Smooth muscle cell of the brain vasculature (primary cell): ENCODE measurements at regions not wholly inside any gene's neighbourhood (a gene's known extent, or its start where the extent isn't known, plus 50 kb on each side); places are given as distances from the start of the nearest gene placed in this dataset.

Source experiments
- DNase-seq: peaks from one replicate; pipeline ENCODE4 v3.0.0-alpha.2; 2012; ENCODE audit warnings: low read depth, low spot score

DNA sequence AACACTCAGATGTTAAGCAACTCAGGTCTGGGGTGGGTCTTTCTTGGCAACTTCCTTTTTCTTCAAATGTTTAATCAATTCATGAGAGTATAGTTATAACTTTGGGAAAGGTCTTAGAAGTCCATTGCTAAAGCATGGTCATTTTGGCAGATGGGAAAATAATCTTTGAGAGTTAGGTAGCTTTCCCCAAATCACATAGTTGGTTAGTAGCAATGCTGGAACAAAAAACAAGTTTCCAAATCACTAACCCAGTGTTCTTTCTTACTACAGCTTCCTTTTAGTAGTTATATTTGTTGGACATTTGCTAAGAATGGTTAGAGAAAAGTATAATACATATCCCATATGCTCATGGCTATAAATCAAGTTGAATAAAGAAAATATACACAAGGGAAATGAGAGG, 185.2 kb upstream of the SLC14A2 start:
- DNase-seq = no peak

- DNase-seq = no peak
These were observed 179.5 kb upstream of the SLC14A2 start for GRCh38 chr18:45435810-45436209.

- DNase-seq = no peak
These were observed 177.9 kb upstream of the SLC14A2 start for GRCh38 chr18:45437366-45437765.

GRCh38 chr18:45439851-45440645, 175.2 kb upstream of the SLC14A2 start:
- DNase-seq = no peak

DNA sequence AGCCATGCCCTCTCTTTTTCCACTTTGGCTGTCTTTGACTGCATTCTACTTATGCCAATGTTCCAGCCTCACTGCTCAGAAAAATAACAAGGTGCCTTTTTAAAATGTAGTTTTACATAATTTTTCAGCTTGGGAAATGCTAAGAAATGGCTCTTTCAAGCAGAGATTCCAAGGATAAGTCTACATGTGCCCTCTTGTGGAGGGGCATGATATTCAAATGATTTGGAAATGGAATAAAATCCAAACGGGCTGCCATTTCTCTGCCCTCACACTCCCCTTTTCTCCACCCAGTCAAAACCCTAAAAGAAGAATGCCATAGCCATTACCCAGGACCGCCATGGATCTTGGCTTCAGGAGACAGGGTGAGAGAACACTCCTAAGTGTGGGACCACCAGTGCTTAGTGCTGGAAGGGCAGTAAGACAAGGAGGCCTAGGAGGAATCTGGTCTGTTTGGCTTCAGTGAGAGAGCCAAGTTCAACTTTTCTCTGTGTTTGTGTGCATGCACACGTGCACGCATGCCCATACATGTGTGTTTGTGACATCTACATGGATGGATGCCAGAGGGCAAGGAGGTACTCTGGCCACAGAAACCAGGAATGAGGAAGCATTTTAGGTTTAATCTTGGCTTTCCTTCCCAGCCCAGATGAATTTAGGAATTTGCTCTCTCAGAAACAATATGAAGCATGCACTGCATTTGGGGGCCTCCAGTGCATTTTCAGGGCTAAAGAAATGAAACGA, 174.0 kb upstream of the SLC14A2 start:
- no peak for DNase-seq

DNA sequence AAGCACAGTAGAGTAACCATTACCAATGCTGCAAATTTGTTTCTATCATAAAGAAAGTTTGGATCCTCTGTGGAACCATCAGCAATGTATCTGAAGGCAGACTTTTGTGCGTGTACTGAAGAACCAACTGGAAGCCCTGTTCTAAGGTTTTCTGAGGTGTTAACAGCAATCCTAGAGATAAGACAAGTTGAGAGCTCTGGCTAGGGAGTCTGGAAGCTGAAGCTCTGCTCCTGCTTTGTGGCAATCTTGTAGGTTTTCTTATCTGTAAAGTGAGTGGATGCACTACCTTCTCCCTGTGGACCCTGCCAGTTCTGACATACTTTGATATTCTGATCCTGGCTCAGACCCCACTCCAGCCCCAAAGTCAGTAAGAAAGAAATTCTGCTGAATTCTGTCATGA, 171.2 kb upstream of the SLC14A2 start:
- no peak for DNase-seq

GRCh38 chr18:45447355-45448265, 167.7 kb upstream of the SLC14A2 start:
- DNase-seq = no peak

DNA sequence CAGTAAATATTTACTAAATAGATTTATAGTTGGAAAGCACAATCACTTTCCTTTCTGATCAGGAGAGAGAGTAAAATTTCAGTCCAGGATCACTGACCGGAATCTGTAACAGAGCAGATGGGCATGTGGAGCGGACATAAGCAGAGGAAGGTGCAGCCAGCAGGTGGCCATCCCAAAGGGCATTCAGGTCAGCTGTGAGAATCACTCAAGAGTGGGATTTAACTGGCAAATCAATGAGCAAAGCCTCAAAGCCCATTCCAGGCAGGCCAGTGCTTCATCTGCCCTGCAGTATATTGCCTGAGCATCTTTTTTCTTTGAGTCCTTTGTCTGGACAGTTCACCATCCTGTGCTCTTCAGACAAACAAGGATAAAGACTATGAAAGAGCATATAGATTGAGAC, 166.4 kb upstream of the SLC14A2 start:
- no peak for DNase-seq

- DNase-seq = no peak
These were observed 165.7 kb upstream of the SLC14A2 start for GRCh38 chr18:45449418-45450227.

GRCh38 chr18:45456090-45457021, 158.9 kb upstream of the SLC14A2 start:
- DNase-seq = no peak

- DNase-seq = no peak
These were observed 157.2 kb upstream of the SLC14A2 start for GRCh38 chr18:45458033-45458432.

GRCh38 chr18:45462179-45462578, 153.1 kb upstream of the SLC14A2 start:
- DNase-seq = no peak

GRCh38 chr18:45463451-45463850, 151.8 kb upstream of the SLC14A2 start:
- no peak for DNase-seq

GRCh38 chr18:45464619-45465018, 150.7 kb upstream of the SLC14A2 start:
- no peak for DNase-seq

DNA sequence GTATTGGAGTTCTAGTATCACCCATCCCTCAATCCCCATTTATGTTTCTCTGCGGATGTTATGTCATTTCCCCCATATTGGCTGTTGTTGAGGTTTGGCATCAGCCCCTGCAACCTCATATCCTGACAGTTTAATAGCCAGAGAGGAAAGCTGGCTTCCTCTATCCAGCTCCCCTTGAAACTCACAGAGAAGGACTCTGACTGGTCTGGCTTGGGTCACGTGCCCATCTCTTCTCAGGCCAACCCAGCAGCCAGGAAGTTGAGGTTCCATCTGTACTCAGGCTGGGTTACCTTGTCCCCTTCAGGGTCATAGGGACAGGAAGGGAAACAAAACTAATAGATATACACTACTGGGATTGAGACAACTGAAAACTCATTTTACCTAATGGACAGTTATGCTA, 148.0 kb upstream of the SLC14A2 start:
- no peak for DNase-seq

DNA sequence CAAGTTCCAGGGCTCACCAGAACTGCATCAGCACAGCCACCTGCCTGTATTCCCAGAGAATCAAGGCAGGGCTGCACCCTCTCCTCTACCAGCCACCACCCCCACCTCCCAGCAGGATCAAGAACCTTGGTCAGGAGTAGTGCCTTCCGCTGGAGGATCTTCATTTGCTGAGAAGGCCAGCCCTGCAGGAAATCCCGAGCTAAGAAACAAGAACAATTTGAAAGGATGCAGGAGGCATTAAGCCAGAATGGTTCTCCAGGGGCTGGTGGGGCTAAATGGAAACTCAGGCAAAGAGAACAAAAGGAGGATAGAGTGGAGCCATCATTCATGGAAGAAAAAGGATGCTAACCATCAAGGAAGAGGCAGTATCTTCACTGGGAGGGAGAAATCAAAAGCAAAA, 147.3 kb upstream of the SLC14A2 start:
- no peak for DNase-seq

DNA sequence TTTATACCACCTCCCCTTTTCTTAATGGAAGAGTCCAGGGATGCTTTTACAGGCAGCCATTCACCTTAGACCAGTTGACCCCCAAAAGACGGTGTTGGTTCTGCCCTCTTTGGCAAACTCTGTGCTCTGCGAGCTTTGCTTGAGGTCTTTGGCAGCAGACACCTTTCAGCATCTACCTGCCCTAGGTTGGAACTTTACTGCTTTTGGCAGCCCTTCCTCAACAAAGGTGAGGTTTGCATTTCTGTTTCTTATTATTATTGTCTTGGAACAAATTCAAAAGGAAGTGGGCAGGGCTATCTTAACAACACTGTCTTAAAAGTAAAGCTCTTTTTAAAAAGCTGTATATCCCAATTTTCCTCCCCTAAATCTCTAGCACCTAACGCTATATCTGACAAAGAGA, 136.4 kb upstream of the SLC14A2 start:
- DNase-seq = no peak

GRCh38 chr18:45480219-45481015, 134.9 kb upstream of the SLC14A2 start:
- DNase-seq = no peak

DNA sequence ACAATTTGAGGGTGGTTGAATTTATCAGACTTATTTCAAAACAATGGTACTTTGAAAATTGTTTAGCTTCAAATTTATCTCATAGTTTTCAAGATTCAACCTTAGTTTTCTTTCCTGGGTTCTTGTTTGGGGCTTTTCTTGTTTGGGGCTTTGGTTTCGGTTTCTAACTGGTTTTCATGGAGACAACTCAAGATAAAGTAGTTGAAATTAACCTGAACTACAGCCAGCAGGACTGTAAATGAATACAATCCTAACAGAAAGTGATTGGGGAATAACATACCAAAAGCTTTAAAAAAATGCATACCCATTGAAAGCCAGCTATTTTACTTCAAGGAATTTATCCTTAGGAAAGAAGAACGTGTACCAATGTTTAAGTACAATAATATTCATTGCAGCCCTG, 133.5 kb upstream of the SLC14A2 start:
- no peak for DNase-seq
